ENCODE measurements at regions not wholly inside any gene's neighbourhood (a gene's known extent, or its start where the extent isn't known, plus 50 kb on each side); places are given as distances from the start of the nearest gene placed in this dataset.

GRCh38 chr3:63056932-63057331, 181.7 kb upstream of the CADPS start:
- DNase-seq: no peak
- no peak overlapping the region for H3K27ac Mint-ChIP-seq
- ChIA-PET POLR2A (no interaction called here), CTCF (no interaction called here)
- H3K9me3 Mint-ChIP-seq: peaks cover 4% of the 10 kb centered on the region
- H3K36me3 Mint-ChIP-seq: no peaks in the 10 kb centered on the region
- no peaks in the 10 kb centered on the region for H3K4me1 Mint-ChIP-seq (ENCODE audit: low read depth)
- H3K4me3 Mint-ChIP-seq: no peak overlapping the region
- intact Hi-C loops (cut with micrococcal nuclease): no loop called here
- no peaks in the 10 kb centered on the region for H3K27me3 Mint-ChIP-seq

- no peaks in the 10 kb centered on the region for H3K9me3 Mint-ChIP-seq
- DNase-seq: no peak
- no peaks in the 10 kb centered on the region for H3K36me3 Mint-ChIP-seq
- no peaks in the 10 kb centered on the region for H3K4me1 Mint-ChIP-seq (ENCODE audit: low read depth)
- POLR2A ChIA-PET: no interaction called here
- H3K27me3 Mint-ChIP-seq: no peaks in the 10 kb centered on the region
- H3K27ac Mint-ChIP-seq: no peak overlapping the region
- intact Hi-C loops (cut with micrococcal nuclease): no loop called here
- no peak overlapping the region for H3K4me3 Mint-ChIP-seq
- CTCF ChIA-PET: no interaction called here
Measured at GRCh38 chr3:63060412-63060811, 185.2 kb upstream of the CADPS start.

- intact Hi-C loops (cut with micrococcal nuclease): no loop called here
- H3K4me1 Mint-ChIP-seq (ENCODE audit: low read depth): no peaks in the 10 kb centered on the region
- H3K36me3 Mint-ChIP-seq: no peaks in the 10 kb centered on the region
- H3K27me3 Mint-ChIP-seq: no peaks in the 10 kb centered on the region
- no peaks in the 10 kb centered on the region for H3K9me3 Mint-ChIP-seq
- no peak overlapping the region for H3K27ac Mint-ChIP-seq
- H3K4me3 Mint-ChIP-seq: no peak overlapping the region
- CTCF ChIA-PET: no interaction called here
- no peak for DNase-seq
- POLR2A ChIA-PET: no interaction called here
Measured at GRCh38 chr3:63061449-63061848, 186.2 kb upstream of the CADPS start.

GRCh38 chr3:63064209-63064755, 189.1 kb upstream of the CADPS start:
- Mint-ChIP-seq H3K27ac (no peak overlapping the region), H3K27me3 (no peaks in the 10 kb centered on the region), H3K4me1 (ENCODE audit: low read depth) (no peaks in the 10 kb centered on the region), H3K36me3 (no peaks in the 10 kb centered on the region), H3K9me3 (peaks cover 10% of the 10 kb centered on the region), H3K4me3 (no peak overlapping the region)
- intact Hi-C loops (cut with micrococcal nuclease): no loop called here
- no peak for DNase-seq
- POLR2A ChIA-PET: no interaction called here
- CTCF ChIA-PET: no interaction called here

- intact Hi-C loops (cut with micrococcal nuclease): no loop called here
- DNase-seq: no peak
- ChIA-PET CTCF (no interaction called here), POLR2A (no interaction called here)
- Mint-ChIP-seq H3K27ac (no peak overlapping the region), H3K4me3 (no peak overlapping the region), H3K27me3 (no peaks in the 10 kb centered on the region), H3K9me3 (peaks cover 10% of the 10 kb centered on the region), H3K4me1 (ENCODE audit: low read depth) (no peaks in the 10 kb centered on the region), H3K36me3 (no peaks in the 10 kb centered on the region)
Measured at GRCh38 chr3:63067999-63068645, 192.9 kb upstream of the CADPS start.

- Mint-ChIP-seq H3K27ac (no peak overlapping the region), H3K36me3 (no peaks in the 10 kb centered on the region), H3K4me1 (ENCODE audit: low read depth) (no peaks in the 10 kb centered on the region), H3K4me3 (no peak overlapping the region), H3K27me3 (no peaks in the 10 kb centered on the region), H3K9me3 (peaks cover 10% of the 10 kb centered on the region)
- POLR2A ChIA-PET: no interaction called here
- no peak for DNase-seq
- CTCF ChIA-PET: no interaction called here
- intact Hi-C loops (cut with micrococcal nuclease): no loop called here
Measured at GRCh38 chr3:63069806-63070475, 194.7 kb upstream of the CADPS start.

GRCh38 chr3:63070476-63070810, 195.2 kb upstream of the CADPS start:
- CTCF ChIA-PET: no interaction called here
- Mint-ChIP-seq H3K27me3 (no peaks in the 10 kb centered on the region), H3K36me3 (no peaks in the 10 kb centered on the region), H3K27ac (no peak overlapping the region), H3K9me3 (peaks cover 10% of the 10 kb centered on the region), H3K4me1 (ENCODE audit: low read depth) (no peaks in the 10 kb centered on the region), H3K4me3 (no peak overlapping the region)
- DNase-seq: no peak
- intact Hi-C loops (cut with micrococcal nuclease): no loop called here
- POLR2A ChIA-PET: no interaction called here

GRCh38 chr3:63076357-63076756, 201.1 kb upstream of the CADPS start:
- Mint-ChIP-seq H3K4me3 (no peak overlapping the region), H3K4me1 (ENCODE audit: low read depth) (no peaks in the 10 kb centered on the region), H3K36me3 (no peaks in the 10 kb centered on the region), H3K27ac (no peak overlapping the region), H3K9me3 (peaks cover 7% of the 10 kb centered on the region), H3K27me3 (no peaks in the 10 kb centered on the region)
- DNase-seq: no peak
- intact Hi-C loops (cut with micrococcal nuclease): no loop called here
- ChIA-PET CTCF (no interaction called here), POLR2A (no interaction called here)

GRCh38 chr3:63086190-63086589, 191.9 kb upstream of the SYNPR start:
- Mint-ChIP-seq H3K9me3 (peaks cover 24% of the 10 kb centered on the region), H3K4me1 (ENCODE audit: low read depth) (no peaks in the 10 kb centered on the region), H3K27me3 (no peaks in the 10 kb centered on the region), H3K36me3 (no peaks in the 10 kb centered on the region), H3K4me3 (no peak overlapping the region), H3K27ac (no peak overlapping the region)
- intact Hi-C loops (cut with micrococcal nuclease): no loop called here
- POLR2A ChIA-PET: no interaction called here
- CTCF ChIA-PET: no interaction called here
- no peak for DNase-seq

GRCh38 chr3:63089007-63089750, 188.9 kb upstream of the SYNPR start:
- intact Hi-C loops (cut with micrococcal nuclease): no loop called here
- H3K27ac Mint-ChIP-seq: no peak overlapping the region
- H3K4me3 Mint-ChIP-seq: no peak overlapping the region
- peaks cover 5% of the 10 kb centered on the region for H3K9me3 Mint-ChIP-seq
- ChIA-PET CTCF (no interaction called here), POLR2A (no interaction called here)
- DNase-seq: no peak
- H3K36me3 Mint-ChIP-seq: no peaks in the 10 kb centered on the region
- no peaks in the 10 kb centered on the region for H3K27me3 Mint-ChIP-seq
- H3K4me1 Mint-ChIP-seq (ENCODE audit: low read depth): no peaks in the 10 kb centered on the region

- Mint-ChIP-seq H3K36me3 (no peaks in the 10 kb centered on the region), H3K27ac (no peak overlapping the region), H3K9me3 (peaks cover 5% of the 10 kb centered on the region), H3K4me1 (ENCODE audit: low read depth) (no peaks in the 10 kb centered on the region), H3K4me3 (no peak overlapping the region), H3K27me3 (no peaks in the 10 kb centered on the region)
- intact Hi-C loops (cut with micrococcal nuclease): no loop called here
- ChIA-PET CTCF (no interaction called here), POLR2A (no interaction called here)
- DNase-seq: no peak
Measured at GRCh38 chr3:63089751-63090132, 188.4 kb upstream of the SYNPR start.

GRCh38 chr3:63090656-63091055, 187.5 kb upstream of the SYNPR start:
- CTCF ChIA-PET: no interaction called here
- DNase-seq: no peak
- H3K9me3 Mint-ChIP-seq: peaks cover 2% of the 10 kb centered on the region
- no peaks in the 10 kb centered on the region for H3K4me1 Mint-ChIP-seq (ENCODE audit: low read depth)
- no peak overlapping the region for H3K27ac Mint-ChIP-seq
- no peaks in the 10 kb centered on the region for H3K36me3 Mint-ChIP-seq
- no peaks in the 10 kb centered on the region for H3K27me3 Mint-ChIP-seq
- intact Hi-C loops (cut with micrococcal nuclease): no loop called here
- POLR2A ChIA-PET: no interaction called here
- H3K4me3 Mint-ChIP-seq: no peak overlapping the region

- H3K36me3 Mint-ChIP-seq: no peaks in the 10 kb centered on the region
- ChIA-PET POLR2A (no interaction called here), CTCF (no interaction called here)
- H3K27me3 Mint-ChIP-seq: no peaks in the 10 kb centered on the region
- H3K9me3 Mint-ChIP-seq: peaks cover 3% of the 10 kb centered on the region
- H3K4me1 Mint-ChIP-seq (ENCODE audit: low read depth): no peaks in the 10 kb centered on the region
- intact Hi-C loops (cut with micrococcal nuclease): no loop called here
- DNase-seq: no peak
- H3K27ac Mint-ChIP-seq: no peak overlapping the region
- H3K4me3 Mint-ChIP-seq: no peak overlapping the region
Measured at GRCh38 chr3:63092515-63092914, 185.6 kb upstream of the SYNPR start.
